NCI-H146 treated with DMSO at 0.1 percent for 48 hours (cell line): ENCODE measurements at regions not wholly inside any gene's neighbourhood (a gene's known extent, or its start where the extent isn't known, plus 50 kb on each side); places are given as distances from the start of the nearest gene placed in this dataset.
"Not testable (repeated sequence)": the region's sequence is repeated elsewhere in the genome, so short reads cannot be mapped to it uniquely, and the experiment has no call there.

ENCODE experiments used
- DNase-seq: peaks from one replicate; lab custom pipeline; 2025; ENCODE audit not compliant: unreplicated experiment; lab: John Stamatoyannopoulos, UW

DNA sequence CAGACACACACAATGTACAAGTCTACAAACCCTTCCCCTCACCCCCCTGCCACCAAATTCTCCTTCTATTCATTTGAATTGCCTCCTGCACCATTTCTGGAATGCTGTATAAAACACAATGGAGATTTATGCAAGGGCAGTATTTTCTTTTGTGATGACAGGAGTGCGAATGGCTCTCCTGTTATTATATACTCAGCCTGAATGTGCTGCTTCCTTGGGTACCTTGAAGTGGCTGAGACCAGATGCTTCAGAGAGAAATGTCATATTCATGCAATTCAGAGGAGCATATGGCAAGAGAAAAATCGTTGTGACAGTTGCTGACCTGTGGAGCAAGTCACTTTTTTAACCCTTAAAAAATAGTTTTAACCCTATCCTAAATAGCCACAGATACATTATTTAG lies 468.0 kb upstream of the WWC1 start:
- DNase-seq: no peak

- no peak for DNase-seq
These were observed 463.7 kb upstream of the WWC1 start for GRCh38 chr5:167827766-167828165.

DNA sequence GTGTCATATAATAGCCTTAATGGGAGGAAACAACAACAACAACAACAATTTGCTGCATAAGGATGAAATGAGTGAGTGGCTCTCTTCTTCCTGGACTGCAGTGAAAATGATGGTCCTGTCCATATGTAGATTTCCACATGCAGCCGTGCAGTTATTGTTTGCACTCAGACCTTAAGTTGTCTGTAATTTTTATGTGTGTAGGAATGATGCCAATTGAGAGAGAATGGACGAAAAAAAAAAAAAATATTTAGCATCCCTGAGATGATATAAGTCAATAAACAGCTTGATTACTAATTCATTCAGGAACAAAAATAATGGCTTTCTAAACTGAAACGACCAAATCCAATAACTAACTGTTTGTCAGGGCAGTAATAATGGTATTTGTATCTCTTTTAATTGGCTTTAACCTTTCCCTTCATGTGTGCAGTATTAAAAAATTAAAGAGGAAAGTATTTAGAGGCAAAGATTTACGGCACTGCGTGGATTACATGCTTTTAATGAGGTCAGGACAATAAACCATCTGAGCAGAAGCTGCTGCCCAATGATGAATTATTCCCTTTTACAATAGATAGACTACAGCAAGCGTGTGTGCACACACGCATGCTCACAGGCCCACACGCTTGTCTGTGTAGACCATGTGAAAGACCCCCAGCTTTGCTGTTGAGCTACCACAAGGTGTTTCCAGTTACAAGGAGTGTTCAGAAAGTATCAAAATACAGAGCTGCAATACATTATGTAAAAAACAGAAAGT lies 459.5 kb upstream of the WWC1 start:
- DNase-seq: no peak

DNA sequence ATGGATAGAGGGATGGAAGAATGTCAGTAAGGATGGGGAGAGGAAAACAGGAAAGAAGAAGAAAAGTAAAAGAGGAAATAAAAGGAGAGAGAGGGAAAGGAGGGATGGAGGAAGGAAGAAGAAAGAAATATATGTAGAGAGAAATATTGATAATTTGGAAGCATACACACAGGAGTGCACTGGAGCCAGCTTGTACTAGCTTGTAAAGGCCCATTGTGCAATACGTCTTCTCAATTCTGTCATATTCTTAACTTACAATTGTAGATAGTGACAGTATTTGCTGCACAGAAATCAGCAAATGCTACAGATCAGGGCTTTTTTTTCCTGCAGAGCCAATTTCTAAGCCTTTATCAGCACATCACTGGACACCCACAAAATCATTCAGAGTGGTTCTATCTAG lies 458.8 kb upstream of the WWC1 start:
- DNase-seq: no peak

DNA sequence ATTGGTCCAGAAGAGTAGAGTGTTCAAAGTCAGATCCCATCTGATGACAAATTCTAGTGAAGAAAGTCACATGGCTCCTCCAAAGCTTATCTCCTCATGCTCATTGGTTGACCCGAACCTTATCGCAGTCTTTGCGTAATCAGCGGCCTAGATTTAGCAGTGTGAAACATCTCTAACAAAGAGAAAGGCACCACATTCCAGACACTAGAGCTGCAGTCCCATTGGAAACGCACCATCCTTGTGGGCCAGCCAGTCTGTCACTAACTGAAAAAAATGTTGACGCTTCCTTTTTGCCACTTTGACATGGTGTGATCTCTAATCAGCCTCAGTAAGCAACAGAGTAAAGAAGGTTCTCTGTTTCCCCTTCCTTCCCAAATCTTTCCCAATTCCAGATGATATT lies 458.0 kb upstream of the WWC1 start:
- DNase-seq: no peak

GRCh38 chr5:167835146-167835545 lies 456.3 kb upstream of the WWC1 start:
- no peak for DNase-seq

- no peak for DNase-seq
These were observed 454.3 kb upstream of the WWC1 start for GRCh38 chr5:167837127-167837526.

- no peak for DNase-seq
These were observed 452.4 kb upstream of the WWC1 start for GRCh38 chr5:167839065-167839464.

- no peak for DNase-seq
These were observed 450.8 kb upstream of the WWC1 start for GRCh38 chr5:167840527-167841130.

DNA sequence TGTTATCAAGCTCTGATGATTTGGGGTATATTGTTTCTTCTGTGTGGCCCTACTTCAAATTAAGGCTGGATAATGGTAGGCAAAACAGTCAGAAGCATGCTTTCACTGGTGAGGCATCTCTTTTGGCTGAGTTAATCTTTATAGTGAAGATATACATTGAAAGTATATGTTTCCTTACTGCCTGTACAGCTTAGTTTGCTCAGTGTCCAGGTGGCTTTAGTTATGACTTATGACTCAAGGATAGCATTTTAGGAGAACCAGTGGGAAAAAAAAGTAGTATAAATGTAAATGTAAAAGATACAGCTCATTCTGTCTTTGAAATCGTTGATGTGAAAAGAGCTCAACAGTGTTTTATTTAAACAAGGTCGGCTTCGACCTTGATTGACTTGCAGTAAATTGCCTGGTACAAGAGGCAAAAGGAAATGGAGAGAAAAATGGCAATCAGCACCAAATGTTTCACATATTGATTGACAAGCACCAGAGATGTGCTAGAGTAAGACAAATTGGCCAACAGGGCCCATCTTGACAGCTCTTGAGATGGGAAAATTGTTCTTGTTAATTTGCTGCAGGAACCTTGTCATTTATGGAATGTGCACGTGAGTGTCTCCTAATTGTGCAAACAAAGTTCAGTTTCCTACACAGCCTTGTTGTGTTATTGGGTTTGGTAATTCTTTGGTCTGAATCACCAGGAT lies 447.4 kb upstream of the WWC1 start:
- DNase-seq: no peak

- no peak for DNase-seq
These were observed 445.5 kb upstream of the WWC1 start for GRCh38 chr5:167845952-167846351.

- no peak for DNase-seq
These were observed 441.6 kb upstream of the WWC1 start for GRCh38 chr5:167849874-167850273.

- no peak for DNase-seq
These were observed 440.5 kb upstream of the WWC1 start for GRCh38 chr5:167850911-167851310.

GRCh38 chr5:167851416-167851815 lies 440.0 kb upstream of the WWC1 start:
- no peak for DNase-seq

- no peak for DNase-seq
These were observed 438.9 kb upstream of the WWC1 start for GRCh38 chr5:167852515-167852914.

DNA sequence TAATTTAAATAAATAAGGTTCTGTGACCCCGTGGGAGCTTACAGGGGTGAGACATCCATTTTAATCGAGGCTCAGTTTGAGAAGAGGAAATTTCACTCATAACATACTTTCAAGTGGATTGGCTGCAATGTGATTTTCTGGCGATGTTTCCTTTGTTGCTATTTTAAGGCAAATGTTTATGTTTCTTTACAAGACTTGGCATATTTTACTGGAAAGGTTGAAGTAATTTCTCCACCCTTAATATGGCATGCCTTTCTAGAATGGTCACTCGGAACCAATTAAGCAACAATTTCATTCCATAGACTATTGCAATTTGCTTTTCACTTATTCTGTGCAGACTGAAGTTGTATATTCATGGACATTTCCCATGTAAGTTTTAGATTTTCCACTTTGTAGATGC lies 438.0 kb upstream of the WWC1 start:
- no peak for DNase-seq

- DNase-seq: no peak
These were observed 435.6 kb upstream of the WWC1 start for GRCh38 chr5:167855818-167856217.

GRCh38 chr5:167857321-167857720 lies 434.1 kb upstream of the WWC1 start:
- no peak for DNase-seq

GRCh38 chr5:167858186-167858855 lies 433.1 kb upstream of the WWC1 start:
- not testable (repeated sequence) for DNase-seq

- no peak for DNase-seq
These were observed 430.1 kb upstream of the WWC1 start for GRCh38 chr5:167861129-167861927.

DNA sequence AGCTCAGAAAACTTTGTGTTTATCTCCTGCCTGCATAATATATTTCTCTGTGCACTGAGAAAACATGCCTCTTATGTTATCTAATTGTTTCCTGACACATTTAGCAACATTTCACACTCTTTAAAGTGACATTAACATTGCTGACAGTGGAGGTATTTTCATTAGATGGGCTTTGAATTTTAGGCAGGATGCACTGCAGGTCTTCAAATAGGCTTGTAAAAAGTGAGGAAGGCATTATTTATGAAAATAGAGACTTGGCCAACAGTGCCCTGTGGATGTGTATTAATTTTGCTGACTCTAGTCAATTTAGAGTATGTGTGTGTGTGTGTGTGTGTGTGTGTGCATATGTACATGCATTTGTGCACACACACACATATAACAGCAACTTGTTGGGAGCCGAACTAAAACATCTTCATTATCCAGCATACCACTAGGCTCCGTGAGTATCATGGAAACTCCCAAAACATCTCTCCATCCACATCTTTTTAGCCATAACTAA lies 429.5 kb upstream of the WWC1 start:
- no peak for DNase-seq
